ENCODE measurements at regions not wholly inside any gene's neighbourhood (a gene's known extent, or its start where the extent isn't known, plus 50 kb on each side); places are given as distances from the start of the nearest gene placed in this dataset.

DNA sequence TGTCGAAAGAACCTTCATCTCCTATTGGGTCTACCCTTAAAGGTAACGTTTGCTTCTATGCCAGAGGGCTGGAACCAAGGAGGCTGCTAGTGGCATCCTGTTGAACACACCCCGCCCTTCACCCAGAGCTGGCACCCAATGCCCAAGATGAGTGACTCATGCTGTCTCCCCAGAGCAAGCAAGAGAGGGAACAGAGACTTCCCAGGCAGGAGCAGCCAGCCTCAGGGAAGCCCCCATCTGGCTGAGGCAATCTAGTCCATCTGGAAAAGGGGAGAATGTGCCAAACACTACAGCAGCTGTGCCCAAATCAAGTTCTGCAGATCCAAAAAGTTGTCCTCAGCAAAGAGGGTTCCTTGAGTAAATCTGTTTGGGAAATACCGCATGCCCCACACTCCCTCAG, 91.9 kb upstream of the TP53I11 start:
- TF ChIP-seq, protein P1, sequence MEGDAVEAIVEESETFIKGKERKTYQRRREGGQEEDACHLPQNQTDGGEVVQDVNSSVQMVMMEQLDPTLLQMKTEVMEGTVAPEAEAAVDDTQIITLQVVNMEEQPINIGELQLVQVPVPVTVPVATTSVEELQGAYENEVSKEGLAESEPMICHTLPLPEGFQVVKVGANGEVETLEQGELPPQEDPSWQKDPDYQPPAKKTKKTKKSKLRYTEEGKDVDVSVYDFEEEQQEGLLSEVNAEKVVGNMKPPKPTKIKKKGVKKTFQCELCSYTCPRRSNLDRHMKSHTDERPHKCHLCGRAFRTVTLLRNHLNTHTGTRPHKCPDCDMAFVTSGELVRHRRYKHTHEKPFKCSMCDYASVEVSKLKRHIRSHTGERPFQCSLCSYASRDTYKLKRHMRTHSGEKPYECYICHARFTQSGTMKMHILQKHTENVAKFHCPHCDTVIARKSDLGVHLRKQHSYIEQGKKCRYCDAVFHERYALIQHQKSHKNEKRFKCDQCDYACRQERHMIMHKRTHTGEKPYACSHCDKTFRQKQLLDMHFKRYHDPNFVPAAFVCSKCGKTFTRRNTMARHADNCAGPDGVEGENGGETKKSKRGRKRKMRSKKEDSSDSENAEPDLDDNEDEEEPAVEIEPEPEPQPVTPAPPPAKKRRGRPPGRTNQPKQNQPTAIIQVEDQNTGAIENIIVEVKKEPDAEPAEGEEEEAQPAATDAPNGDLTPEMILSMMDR (IDR thresholded peaks at IDR 0.05) = no peak
- TF ChIP-seq EZH2 (IDR thresholded peaks at IDR 0.05; ENCODE audit: borderline replicate concordance, insufficient read depth, low read depth, low read length, poor library complexity, severe bottlenecking) = no peak
